Thyroid gland (tissue), 4 donors: ENCODE measurements at regions not wholly inside any gene's neighbourhood (a gene's known extent, or its start where the extent isn't known, plus 50 kb on each side); places are given as distances from the start of the nearest gene placed in this dataset.

Experiments
- DNase-seq, 2 donors: peaks; one replicate each; pipeline ENCODE4 v3.0.0-alpha.2; 2019
- H3K27ac ChIP-seq, 3 donors: fragments of 200-600 bp; sonication (generic); 1 replicate in 2 of 3; 2 replicates in 1 of 3; pipeline ENCODE4 v1.5.1; 2016 to 2019; ENCODE audit warnings: mild to moderate bottlenecking in 1 of 3, moderate library complexity in 1 of 3
- H3K27me3 ChIP-seq: fragments of 200-600 bp; sonication (generic); one replicate; pipeline ENCODE4 v1.5.1; 2019
- H3K36me3 ChIP-seq, 2 donors: fragments of 200-600 bp; sonication (generic); one replicate each; pipeline ENCODE4 v1.5.1; 2016 to 2019
- H3K4me1 ChIP-seq, 2 donors: fragments of 200-600 bp; sonication (generic); one replicate each; pipeline ENCODE4 v1.5.1; 2017 to 2019
- H3K4me3 ChIP-seq, 3 donors: fragments of 200-600 bp; sonication (generic); replicated peaks in 1 of 3; 1 replicate in 2 of 3; 2 replicates in 1 of 3; pipeline ENCODE4 v1.5.1; 2016; ENCODE audit warnings: mild to moderate bottlenecking in 1 of 3
- H3K9me3 ChIP-seq: fragments of 200-600 bp; sonication (generic); one replicate; pipeline ENCODE4 v1.5.1; 2017
- CTCF ChIP-seq, 6 experiments: fragments of 200-600 bp in 3 of 6; fragments of 450-650 bp in 3 of 6; sonication (generic) in 3 of 6; IDR thresholded peaks; one replicate each; pipeline ENCODE4 v1.5.1; 2016 to 2019; ENCODE audit warnings: antibody characterized with exemption in 6 of 6, mild to moderate bottlenecking in 2 of 6, inconsistent platforms in 1 of 6, moderate library complexity in 1 of 6
- POLR2A ChIP-seq, 2 donors: fragments of 450-650 bp; IDR thresholded peaks; one replicate each; pipeline ENCODE4 v1.6.1; 2017; ENCODE audit warnings: antibody characterized with exemption in 2 of 2, mild to moderate bottlenecking in 2 of 2, moderate library complexity in 1 of 2
- WGBS, 2 donors: methylation state at CpG; one replicate each; pipeline ENCODE4 v1.1.5; 2017; 5-methylcytosine and 5-hydroxymethylcytosine counted together
- intact Hi-C: fragments of 100-400 bp; cut with DNase I; formaldehyde crosslinking; loops from one replicate; pipeline ENCODE4 v1.15.1; 2023

DNA sequence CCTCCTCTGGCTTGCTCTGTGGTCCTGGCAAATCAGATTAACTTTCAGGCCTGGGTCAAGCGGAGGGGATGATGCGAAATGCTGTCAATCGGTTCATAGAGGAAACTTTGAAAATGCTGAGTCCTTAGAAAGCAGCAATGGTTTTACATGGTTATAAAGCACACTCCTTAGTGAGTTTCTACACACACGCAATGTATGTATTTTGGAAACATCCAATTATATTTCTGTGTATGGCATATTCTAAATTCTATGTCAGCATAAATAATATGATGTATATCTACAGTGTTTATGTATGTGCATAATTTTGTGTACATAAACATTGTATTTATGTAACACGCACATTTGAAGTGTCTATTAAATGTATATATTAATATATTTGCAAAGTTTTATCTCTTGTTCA lies 118.0 kb upstream of the ARID2 start:
- no peak overlapping the region for H3K27ac ChIP-seq
- H3K9me3 ChIP-seq: no peaks in the 10 kb centered on the region
- intact Hi-C loops: no loop called here
- H3K4me1 ChIP-seq: no peaks in the 10 kb centered on the region
- no peak for DNase-seq
- 79 to 89% methylated on average over 5 of the region's 5 CpGs for WGBS, 2 donors
- H3K4me3 ChIP-seq: no peak overlapping the region
- H3K36me3 ChIP-seq: no peaks in the 10 kb centered on the region
- TF ChIP-seq POLR2A (IDR thresholded peaks at IDR 0.05) (no peak), CTCF (IDR thresholded peaks at IDR 0.05) (no peak)
- no peaks in the 10 kb centered on the region for H3K27me3 ChIP-seq

- TF ChIP-seq POLR2A (IDR thresholded peaks at IDR 0.05) (no peak), CTCF (IDR thresholded peaks at IDR 0.05) (no peak)
- 92 to 95% methylated on average over 7 of the region's 7 CpGs for WGBS, 2 donors
- intact Hi-C loops: no loop called here
- no peak overlapping the region for H3K27ac ChIP-seq
- no peaks in the 10 kb centered on the region for H3K4me1 ChIP-seq
- no peak for DNase-seq
- H3K27me3 ChIP-seq: no peaks in the 10 kb centered on the region
- no peak overlapping the region for H3K4me3 ChIP-seq
- no peaks in the 10 kb centered on the region for H3K9me3 ChIP-seq
- H3K36me3 ChIP-seq: no peaks in the 10 kb centered on the region
Observed at GRCh38 chr12:45612044-45612794, 117.3 kb upstream of the ARID2 start.

DNA sequence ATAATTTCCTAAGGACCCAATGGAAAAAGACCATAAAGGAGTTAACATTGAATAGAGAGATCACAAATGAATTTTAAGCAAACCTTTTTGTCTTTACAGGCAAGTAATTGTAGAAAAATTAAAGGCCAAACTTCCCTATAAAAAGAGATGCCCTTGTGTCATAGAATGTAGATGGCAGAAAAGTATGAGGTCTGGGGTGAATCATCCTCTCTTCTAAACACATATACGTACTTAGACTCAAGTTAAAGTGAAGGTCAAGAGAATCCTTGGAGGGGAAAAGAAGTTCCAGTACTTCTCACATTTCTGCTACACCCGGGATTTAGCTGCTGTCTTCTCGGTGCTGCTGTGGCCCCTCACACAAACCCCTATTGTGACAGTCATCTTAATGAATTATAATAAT lies 116.2 kb upstream of the ARID2 start:
- 64 to 78% methylated on average over 3 of the region's 3 CpGs for WGBS, 2 donors
- intact Hi-C loops: no loop called here
- no peak for TF ChIP-seq CTCF (IDR thresholded peaks at IDR 0.05)

DNA sequence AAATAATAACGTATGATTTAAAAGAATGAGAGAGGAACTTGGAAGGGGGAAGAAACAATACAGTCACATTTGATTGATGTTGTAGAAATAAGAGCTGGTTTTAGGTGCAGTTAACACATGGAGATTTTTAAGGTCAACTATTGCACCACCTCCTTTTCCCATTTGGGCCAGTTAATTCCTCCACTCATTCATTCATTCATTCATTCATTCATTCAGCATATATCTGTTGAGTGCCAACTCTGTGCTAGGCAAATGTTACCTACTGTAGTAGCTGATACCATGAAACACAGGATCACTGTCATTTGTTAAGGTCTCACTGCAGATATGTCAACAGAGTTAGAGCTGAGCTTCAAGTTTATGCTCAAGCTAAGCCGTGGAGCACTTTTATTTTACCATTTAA lies 115.7 kb upstream of the ARID2 start:
- no peaks in the 10 kb centered on the region for H3K36me3 ChIP-seq
- no peaks in the 10 kb centered on the region for H3K9me3 ChIP-seq
- TF ChIP-seq CTCF (IDR thresholded peaks at IDR 0.05): no peak
- TF ChIP-seq POLR2A (IDR thresholded peaks at IDR 0.05): no peak
- no peak overlapping the region for H3K27ac ChIP-seq
- H3K4me1 ChIP-seq: no peaks in the 10 kb centered on the region
- no peak for DNase-seq
- intact Hi-C loops: no loop called here
- no peak overlapping the region for H3K4me3 ChIP-seq
- 76 to 83% methylated on average over 2 of the region's 2 CpGs for WGBS, 2 donors
- no peaks in the 10 kb centered on the region for H3K27me3 ChIP-seq

More for the DNA sequence above, 116.2 kb upstream of the ARID2 start:
- Histone ChIP-seq H3K27ac (no peak overlapping the region), H3K4me1 (no peaks in the 10 kb centered on the region), H3K4me3 (no peak overlapping the region), H3K36me3 (no peaks in the 10 kb centered on the region), H3K9me3 (no peaks in the 10 kb centered on the region), H3K27me3 (no peaks in the 10 kb centered on the region)
- DNase-seq: no peak

GRCh38 chr12:45615268-45615667 lies 114.2 kb upstream of the ARID2 start:
- DNase-seq: no peak
- Histone ChIP-seq H3K27me3 (no peaks in the 10 kb centered on the region), H3K27ac (no peak overlapping the region), H3K4me3 (no peak overlapping the region), H3K36me3 (no peaks in the 10 kb centered on the region), H3K9me3 (no peaks in the 10 kb centered on the region), H3K4me1 (no peaks in the 10 kb centered on the region)
- no peak for TF ChIP-seq CTCF (IDR thresholded peaks at IDR 0.05)
- TF ChIP-seq POLR2A (IDR thresholded peaks at IDR 0.05): no peak
- WGBS, 2 donors: 71 to 77% methylated on average over 1 of the region's 1 CpG
- intact Hi-C loops: no loop called here
